ENCODE measurements at regions not wholly inside any gene's neighbourhood (a gene's known extent, or its start where the extent isn't known, plus 50 kb on each side); places are given as distances from the start of the nearest gene placed in this dataset.
"Not testable (repeated sequence)": the region's sequence is repeated elsewhere in the genome, so short reads cannot be mapped to it uniquely, and the experiment has no call there.

GRCh38 chr9:10858817-10859216 is 246.0 kb upstream of the PTPRD start:
- H3K27ac Mint-ChIP-seq, result no peak overlapping the region
- CTCF ChIA-PET, result no interaction called here
- intact Hi-C loops (cut with micrococcal nuclease), result no loop called here
- H3K36me3 Mint-ChIP-seq (ENCODE audit: low read depth), result no peaks in the 10 kb centered on the region
- H3K27me3 Mint-ChIP-seq (ENCODE audit: low read depth), result no peaks in the 10 kb centered on the region
- H3K4me1 Mint-ChIP-seq (ENCODE audit: low read depth), result no peaks in the 10 kb centered on the region
- H3K4me3 Mint-ChIP-seq, result no peak overlapping the region
- DNase-seq, result no peak
- H3K9me3 Mint-ChIP-seq, result peaks cover 21% of the 10 kb centered on the region

DNA sequence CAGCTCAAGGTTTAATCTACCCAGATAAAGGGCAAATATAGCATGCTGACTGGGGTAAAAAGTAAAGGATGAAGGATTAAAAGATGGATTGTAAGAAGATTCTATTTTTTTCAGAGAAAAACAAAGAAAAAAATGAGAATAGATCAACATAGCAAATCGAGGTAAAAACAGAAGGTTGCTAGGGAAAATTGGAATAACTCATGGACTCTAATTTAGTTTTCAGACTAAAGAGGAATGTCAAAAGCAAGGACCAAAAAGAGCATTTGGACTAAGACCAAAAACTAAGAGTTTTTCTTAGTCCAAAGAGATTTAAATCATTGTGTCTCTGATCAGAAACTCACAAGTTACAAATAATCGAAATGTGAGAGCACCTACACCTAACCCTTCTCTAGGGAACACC is 250.7 kb upstream of the PTPRD start:
- Mint-ChIP-seq H3K9me3 (peaks cover 15% of the 10 kb centered on the region), H3K4me1 (ENCODE audit: low read depth) (no peaks in the 10 kb centered on the region), H3K27ac (no peak overlapping the region), H3K36me3 (ENCODE audit: low read depth) (no peaks in the 10 kb centered on the region), H3K4me3 (no peak overlapping the region), H3K27me3 (ENCODE audit: low read depth) (no peaks in the 10 kb centered on the region)
- DNase-seq, result no peak
- CTCF ChIA-PET, result no interaction called here
- intact Hi-C loops (cut with micrococcal nuclease), result no loop called here

DNA sequence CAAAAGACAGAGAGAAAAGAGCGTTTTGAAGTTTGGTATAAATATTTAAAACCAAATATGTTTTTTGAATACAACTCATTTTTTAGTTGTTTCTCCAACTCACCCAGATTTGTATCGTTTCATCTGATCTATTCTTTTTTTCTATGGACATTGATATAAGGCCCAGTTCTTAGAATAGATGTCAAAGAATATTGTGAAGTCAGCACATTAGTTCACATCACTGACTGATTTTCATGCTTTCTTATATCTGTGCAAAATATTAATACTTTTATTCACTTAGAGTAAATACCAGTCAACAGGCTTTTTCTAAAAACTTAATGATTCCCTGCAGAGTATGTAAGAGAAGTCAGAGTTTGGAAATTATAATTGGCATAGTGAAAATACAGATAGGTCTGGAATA is 254.4 kb upstream of the PTPRD start:
- no peaks in the 10 kb centered on the region for H3K27me3 Mint-ChIP-seq (ENCODE audit: low read depth)
- H3K36me3 Mint-ChIP-seq (ENCODE audit: low read depth), result no peaks in the 10 kb centered on the region
- H3K4me1 Mint-ChIP-seq (ENCODE audit: low read depth), result no peaks in the 10 kb centered on the region
- H3K4me3 Mint-ChIP-seq, result no peak overlapping the region
- intact Hi-C loops (cut with micrococcal nuclease), result no loop called here
- peaks cover 20% of the 10 kb centered on the region for H3K9me3 Mint-ChIP-seq
- H3K27ac Mint-ChIP-seq, result no peak overlapping the region
- DNase-seq, result no peak
- CTCF ChIA-PET, result no interaction called here

DNA sequence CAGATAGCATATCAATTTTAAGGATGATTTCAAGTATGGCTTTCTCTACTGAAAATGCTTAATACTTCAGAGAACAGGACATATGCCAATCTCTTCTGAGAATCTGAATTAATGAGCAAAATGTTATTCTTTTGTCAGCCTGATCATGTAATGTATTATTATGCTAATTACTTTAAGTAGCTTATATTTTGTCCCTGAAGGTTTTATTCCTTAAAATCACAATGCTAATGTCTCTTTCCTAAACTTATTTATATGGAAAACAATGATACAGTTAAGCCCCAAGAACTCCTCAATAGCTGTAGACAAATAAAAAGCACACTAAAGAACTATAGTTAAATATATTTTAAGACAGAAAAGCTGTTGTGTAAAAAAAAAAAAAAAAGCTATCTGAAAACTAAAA is 256.9 kb upstream of the PTPRD start:
- Mint-ChIP-seq H3K4me3 (no peak overlapping the region), H3K27ac (no peak overlapping the region), H3K4me1 (ENCODE audit: low read depth) (no peaks in the 10 kb centered on the region), H3K36me3 (ENCODE audit: low read depth) (no peaks in the 10 kb centered on the region), H3K27me3 (ENCODE audit: low read depth) (no peaks in the 10 kb centered on the region), H3K9me3 (peaks cover 26% of the 10 kb centered on the region)
- CTCF ChIA-PET, result no interaction called here
- intact Hi-C loops (cut with micrococcal nuclease), result no loop called here
- no peak for DNase-seq

- H3K9me3 Mint-ChIP-seq, result peaks cover 25% of the 10 kb centered on the region
- DNase-seq, result no peak
- intact Hi-C loops (cut with micrococcal nuclease), result no loop called here
- CTCF ChIA-PET, result interaction anchor here (0.9 kb wide), 1 partner anchor 53 kb away, joined by 3 read pairs; no protein-coding TSS in a partner anchor
- no peaks in the 10 kb centered on the region for H3K36me3 Mint-ChIP-seq (ENCODE audit: low read depth)
- H3K4me1 Mint-ChIP-seq (ENCODE audit: low read depth), result no peaks in the 10 kb centered on the region
- H3K4me3 Mint-ChIP-seq, result no peak overlapping the region
- no peaks in the 10 kb centered on the region for H3K27me3 Mint-ChIP-seq (ENCODE audit: low read depth)
- H3K27ac Mint-ChIP-seq, result no peak overlapping the region
Measured at GRCh38 chr9:10873999-10874398, 261.2 kb upstream of the PTPRD start.

DNA sequence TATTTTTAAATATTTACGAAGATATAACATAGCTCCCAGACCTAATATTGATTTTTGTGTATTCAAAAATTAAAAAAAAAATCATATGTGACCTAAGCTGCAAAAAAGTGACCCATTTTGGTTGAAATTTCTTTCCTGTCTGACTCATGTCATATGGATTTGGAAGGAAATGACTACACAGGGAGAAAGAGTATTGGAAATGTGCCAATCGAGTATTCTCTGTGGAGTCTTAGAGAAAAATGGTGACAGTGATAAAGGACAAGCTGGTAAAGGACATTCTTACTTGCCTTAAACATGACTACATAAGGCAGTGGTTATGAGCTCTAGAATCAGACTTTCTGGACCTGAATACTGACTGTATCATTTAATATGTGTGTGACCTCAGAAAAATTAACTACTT is 262.9 kb upstream of the PTPRD start:
- H3K4me1 Mint-ChIP-seq (ENCODE audit: low read depth), result no peaks in the 10 kb centered on the region
- intact Hi-C loops (cut with micrococcal nuclease), result no loop called here
- H3K36me3 Mint-ChIP-seq (ENCODE audit: low read depth), result no peaks in the 10 kb centered on the region
- no peak overlapping the region for H3K4me3 Mint-ChIP-seq
- peaks cover 28% of the 10 kb centered on the region for H3K9me3 Mint-ChIP-seq
- H3K27ac Mint-ChIP-seq, result no peak overlapping the region
- no peak for DNase-seq
- no peaks in the 10 kb centered on the region for H3K27me3 Mint-ChIP-seq (ENCODE audit: low read depth)
- CTCF ChIA-PET, result no interaction called here

DNA sequence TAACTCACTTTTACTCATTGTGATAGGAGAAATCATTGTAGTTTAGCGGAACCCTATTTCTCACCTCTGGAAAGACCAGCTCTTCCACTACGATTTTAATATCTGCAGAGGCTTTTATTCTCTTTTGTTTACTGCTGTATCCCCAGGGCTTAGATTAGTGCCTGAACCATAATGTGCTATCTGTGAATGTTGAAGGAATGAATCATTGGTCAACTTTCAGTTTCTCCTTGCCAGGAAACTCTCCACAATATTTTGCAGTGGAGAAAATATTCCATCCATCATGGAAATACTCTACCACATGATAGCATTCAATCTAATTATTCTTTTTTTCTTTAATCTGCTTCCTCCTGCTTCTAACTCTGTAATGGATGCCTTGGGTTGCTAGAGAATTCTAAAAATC is 263.5 kb upstream of the PTPRD start:
- intact Hi-C loops (cut with micrococcal nuclease), result no loop called here
- H3K4me3 Mint-ChIP-seq, result no peak overlapping the region
- peaks cover 28% of the 10 kb centered on the region for H3K9me3 Mint-ChIP-seq
- H3K27me3 Mint-ChIP-seq (ENCODE audit: low read depth), result no peaks in the 10 kb centered on the region
- H3K36me3 Mint-ChIP-seq (ENCODE audit: low read depth), result no peaks in the 10 kb centered on the region
- no peaks in the 10 kb centered on the region for H3K4me1 Mint-ChIP-seq (ENCODE audit: low read depth)
- H3K27ac Mint-ChIP-seq, result no peak overlapping the region
- DNase-seq, result no peak
- CTCF ChIA-PET, result no interaction called here

GRCh38 chr9:10890266-10890665 is 277.5 kb upstream of the PTPRD start:
- H3K9me3 Mint-ChIP-seq, result peaks cover 11% of the 10 kb centered on the region
- CTCF ChIA-PET; H3K36me3 Mint-ChIP-seq (ENCODE audit: low read depth); H3K4me1 Mint-ChIP-seq (ENCODE audit: low read depth); intact Hi-C loops (cut with micrococcal nuclease); DNase-seq; H3K27me3 Mint-ChIP-seq (ENCODE audit: low read depth); H3K4me3 Mint-ChIP-seq; H3K27ac Mint-ChIP-seq: not testable (repeated sequence)

- Mint-ChIP-seq H3K36me3 (ENCODE audit: low read depth) (no peaks in the 10 kb centered on the region), H3K4me1 (ENCODE audit: low read depth) (no peaks in the 10 kb centered on the region), H3K9me3 (peaks cover 24% of the 10 kb centered on the region), H3K4me3 (no peak overlapping the region), H3K27ac (no peak overlapping the region), H3K27me3 (ENCODE audit: low read depth) (no peaks in the 10 kb centered on the region)
- DNase-seq, result no peak
- CTCF ChIA-PET, result no interaction called here
- intact Hi-C loops (cut with micrococcal nuclease), result no loop called here
Measured at GRCh38 chr9:10899509-10899908, 286.7 kb upstream of the PTPRD start.

- Mint-ChIP-seq H3K27me3 (ENCODE audit: low read depth) (no peaks in the 10 kb centered on the region), H3K4me1 (ENCODE audit: low read depth) (no peaks in the 10 kb centered on the region), H3K4me3 (no peak overlapping the region), H3K36me3 (ENCODE audit: low read depth) (no peaks in the 10 kb centered on the region), H3K9me3 (peaks cover 23% of the 10 kb centered on the region), H3K27ac (no peak overlapping the region)
- CTCF ChIA-PET, result no interaction called here
- intact Hi-C loops (cut with micrococcal nuclease), result no loop called here
- DNase-seq, result no peak
Measured at GRCh38 chr9:10903969-10904368, 291.2 kb upstream of the PTPRD start.

GRCh38 chr9:10910779-10911178 is 298.0 kb upstream of the PTPRD start:
- intact Hi-C loops (cut with micrococcal nuclease), result no loop called here
- CTCF ChIA-PET, result no interaction called here
- H3K27ac Mint-ChIP-seq, result no peak overlapping the region
- peaks cover 12% of the 10 kb centered on the region for H3K9me3 Mint-ChIP-seq
- no peaks in the 10 kb centered on the region for H3K36me3 Mint-ChIP-seq (ENCODE audit: low read depth)
- H3K4me1 Mint-ChIP-seq (ENCODE audit: low read depth), result no peaks in the 10 kb centered on the region
- no peak overlapping the region for H3K4me3 Mint-ChIP-seq
- H3K27me3 Mint-ChIP-seq (ENCODE audit: low read depth), result no peaks in the 10 kb centered on the region
- no peak for DNase-seq

DNA sequence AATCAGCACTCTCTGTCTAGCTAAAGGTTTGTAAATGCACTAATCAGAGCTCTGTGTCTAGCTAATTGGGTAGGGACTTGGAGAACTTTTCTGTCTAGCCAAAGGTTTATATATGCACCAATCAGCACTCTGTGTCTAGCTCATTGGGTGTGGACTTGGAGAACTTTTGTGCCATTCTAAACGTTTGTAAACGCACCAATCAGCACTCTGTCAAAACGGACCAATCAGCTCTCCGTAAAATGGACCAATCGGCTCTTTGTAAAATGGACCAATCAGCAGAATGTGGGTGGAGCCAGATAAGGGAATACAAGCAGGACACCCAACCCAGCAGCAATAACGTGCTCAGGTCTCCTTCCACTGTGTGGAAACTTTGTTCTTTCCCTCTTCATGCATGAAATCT is 298.6 kb upstream of the PTPRD start:
- H3K9me3 Mint-ChIP-seq, result peaks cover 12% of the 10 kb centered on the region
- H3K4me3 Mint-ChIP-seq, result no peak overlapping the region
- intact Hi-C loops (cut with micrococcal nuclease), result no loop called here
- CTCF ChIA-PET, result no interaction called here
- no peak overlapping the region for H3K27ac Mint-ChIP-seq
- no peak for DNase-seq
- H3K4me1 Mint-ChIP-seq (ENCODE audit: low read depth), result no peaks in the 10 kb centered on the region
- H3K27me3 Mint-ChIP-seq (ENCODE audit: low read depth), result no peaks in the 10 kb centered on the region
- no peaks in the 10 kb centered on the region for H3K36me3 Mint-ChIP-seq (ENCODE audit: low read depth)

DNA sequence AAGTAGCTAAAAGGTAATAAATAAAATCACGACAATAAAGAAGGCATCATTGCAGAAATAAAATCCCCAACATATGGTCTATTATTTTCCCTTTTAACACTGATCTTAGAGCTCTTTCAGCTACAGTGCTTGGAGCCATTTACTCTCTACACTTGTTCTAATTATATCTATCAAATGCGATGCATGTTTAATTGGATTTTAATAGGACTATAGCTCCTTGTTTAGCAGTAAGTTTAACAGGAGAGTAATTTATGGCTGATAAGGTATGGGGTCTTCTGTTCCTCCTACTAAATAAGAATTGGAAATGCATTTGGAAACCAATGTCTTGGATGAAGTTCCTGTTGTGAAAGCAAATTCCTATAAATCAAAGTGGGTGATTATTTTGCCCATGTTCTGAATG is 304.2 kb upstream of the PTPRD start:
- no peak overlapping the region for H3K4me3 Mint-ChIP-seq
- intact Hi-C loops (cut with micrococcal nuclease), result no loop called here
- H3K27me3 Mint-ChIP-seq (ENCODE audit: low read depth), result no peaks in the 10 kb centered on the region
- H3K4me1 Mint-ChIP-seq (ENCODE audit: low read depth), result no peaks in the 10 kb centered on the region
- no peaks in the 10 kb centered on the region for H3K36me3 Mint-ChIP-seq (ENCODE audit: low read depth)
- CTCF ChIA-PET, result no interaction called here
- no peak for DNase-seq
- H3K27ac Mint-ChIP-seq, result no peak overlapping the region
- H3K9me3 Mint-ChIP-seq, result peaks cover 14% of the 10 kb centered on the region

DNA sequence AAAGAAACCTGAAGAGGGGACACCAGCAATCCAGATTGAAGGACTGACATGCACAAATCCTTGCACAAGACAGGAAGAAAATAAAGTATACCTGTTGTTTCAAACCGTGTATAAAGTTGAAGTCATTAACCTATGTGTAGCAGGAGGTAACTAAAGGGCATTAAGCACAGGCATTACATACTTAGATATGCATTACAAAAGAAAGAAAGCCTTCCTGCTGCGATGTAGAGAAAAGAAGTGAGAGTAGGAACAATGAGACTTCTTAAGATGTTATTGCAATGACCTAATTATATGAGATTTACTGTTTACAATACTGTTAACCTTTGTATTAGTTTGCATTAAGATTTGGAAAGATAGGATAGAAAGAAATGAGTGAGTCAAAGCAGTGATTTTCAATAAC is 308.9 kb upstream of the PTPRD start:
- no peak overlapping the region for H3K27ac Mint-ChIP-seq
- H3K4me1 Mint-ChIP-seq (ENCODE audit: low read depth), result no peaks in the 10 kb centered on the region
- peaks cover 18% of the 10 kb centered on the region for H3K9me3 Mint-ChIP-seq
- CTCF ChIA-PET, result no interaction called here
- H3K27me3 Mint-ChIP-seq (ENCODE audit: low read depth), result no peaks in the 10 kb centered on the region
- intact Hi-C loops (cut with micrococcal nuclease), result no loop called here
- H3K4me3 Mint-ChIP-seq, result no peak overlapping the region
- no peak for DNase-seq
- no peaks in the 10 kb centered on the region for H3K36me3 Mint-ChIP-seq (ENCODE audit: low read depth)
